ENCODE measurements at regions not wholly inside any gene's neighbourhood (a gene's known extent, or its start where the extent isn't known, plus 50 kb on each side); places are given as distances from the start of the nearest gene placed in this dataset.

- intact Hi-C loops (cut with DNase I), result no loop called here
- Histone ChIP-seq H3K27me3 (ENCODE audit: insufficient read depth in 3 of 3, low read length in 2 of 3) (no peaks in the 10 kb centered on the region), H3K4me3 (no peak overlapping the region), H3K27ac (no peak overlapping the region), H3K9me3 (no peaks in the 10 kb centered on the region), H3K36me3 (ENCODE audit: insufficient read depth in 1 of 2, low read depth in 1 of 2) (no peaks in the 10 kb centered on the region), H3K4me1 (no peaks in the 10 kb centered on the region)
- no peak for TF ChIP-seq CTCF (IDR thresholded peaks at IDR 0.05)
- ATAC-seq (no peak), DNase-seq (no peak)
- 66 to 73% (median 71%) methylated on average over 11 of the region's 11 CpGs for WGBS, 3 donors
These were observed 56.5 kb upstream of the CST7 start for GRCh38 chr20:24892522-24892921.

- H3K36me3 ChIP-seq (ENCODE audit: insufficient read depth in 1 of 2, low read depth in 1 of 2), result no peaks in the 10 kb centered on the region
- ATAC-seq, result no peak
- no peak overlapping the region for H3K27ac ChIP-seq
- H3K9me3 ChIP-seq, result no peaks in the 10 kb centered on the region
- intact Hi-C loops (cut with DNase I), result no loop called here
- no peak overlapping the region for H3K4me3 ChIP-seq
- TF ChIP-seq CTCF (IDR thresholded peaks at IDR 0.05), result no peak
- no peak for DNase-seq
- 86 to 90% (median 88%) methylated on average over 10 of the region's 10 CpGs for WGBS, 3 donors
- H3K27me3 ChIP-seq (ENCODE audit: insufficient read depth in 3 of 3, low read length in 2 of 3), result no peaks in the 10 kb centered on the region
- no peaks in the 10 kb centered on the region for H3K4me1 ChIP-seq
These were observed 56.1 kb upstream of the CST7 start for GRCh38 chr20:24892931-24893330.

- ATAC-seq (no peak), DNase-seq (no peak)
- H3K27me3 ChIP-seq (ENCODE audit: insufficient read depth in 3 of 3, low read length in 2 of 3), result no peaks in the 10 kb centered on the region
- no peak overlapping the region for H3K27ac ChIP-seq
- no peaks in the 10 kb centered on the region for H3K9me3 ChIP-seq
- no peaks in the 10 kb centered on the region for H3K36me3 ChIP-seq (ENCODE audit: insufficient read depth in 1 of 2, low read depth in 1 of 2)
- intact Hi-C loops (cut with DNase I), result no loop called here
- TF ChIP-seq CTCF (IDR thresholded peaks at IDR 0.05), result no peak
- 60 to 83% (median 73%) methylated on average over 4 of the region's 4 CpGs for WGBS, 3 donors
- H3K4me1 ChIP-seq, result no peaks in the 10 kb centered on the region
- H3K4me3 ChIP-seq, result no peak overlapping the region
These were observed 54.6 kb upstream of the CST7 start for GRCh38 chr20:24894488-24894887.

- Histone ChIP-seq H3K27me3 (ENCODE audit: insufficient read depth in 3 of 3, low read length in 2 of 3) (no peaks in the 10 kb centered on the region), H3K27ac (no peak overlapping the region), H3K4me1 (no peaks in the 10 kb centered on the region), H3K4me3 (no peak overlapping the region), H3K9me3 (no peaks in the 10 kb centered on the region), H3K36me3 (ENCODE audit: insufficient read depth in 1 of 2, low read depth in 1 of 2) (no peaks in the 10 kb centered on the region)
- WGBS, 3 donors, result 61 to 82% (median 81%) methylated on average over 1 of the region's 1 CpG
- ATAC-seq, result no peak
- no peak for DNase-seq
- intact Hi-C loops (cut with DNase I), result no loop called here
- no peak for TF ChIP-seq CTCF (IDR thresholded peaks at IDR 0.05)
These were observed 54.1 kb upstream of the CST7 start for GRCh38 chr20:24894967-24895366.

GRCh38 chr20:24895431-24895830 is 53.6 kb upstream of the CST7 start:
- no peak for ATAC-seq
- H3K36me3 ChIP-seq (ENCODE audit: insufficient read depth in 1 of 2, low read depth in 1 of 2), result no peaks in the 10 kb centered on the region
- H3K27ac ChIP-seq, result no peak overlapping the region
- H3K4me1 ChIP-seq, result no peaks in the 10 kb centered on the region
- no peak for TF ChIP-seq CTCF (IDR thresholded peaks at IDR 0.05)
- intact Hi-C loops (cut with DNase I), result no loop called here
- no peaks in the 10 kb centered on the region for H3K9me3 ChIP-seq
- H3K4me3 ChIP-seq, result no peak overlapping the region
- H3K27me3 ChIP-seq (ENCODE audit: insufficient read depth in 3 of 3, low read length in 2 of 3), result no peaks in the 10 kb centered on the region
- no peak for DNase-seq
- 54 to 76% (median 74%) methylated on average over 7 of the region's 7 CpGs for WGBS, 3 donors
